Upper lobe of left lung (tissue), 4 donors: ENCODE measurements at regions not wholly inside any gene's neighbourhood (a gene's known extent, or its start where the extent isn't known, plus 50 kb on each side); places are given as distances from the start of the nearest gene placed in this dataset.

Experiments
- EP300 ChIP-seq, 4 donors: sonication (generic); formaldehyde crosslinking; IDR thresholded peaks; one replicate each; pipeline ENCODE4 v1.5.1; 2017; ENCODE audit warnings: antibody characterized with exemption in 4 of 4, control low read depth in 2 of 4
- POLR2AphosphoS5 ChIP-seq, 2 donors: sonication (generic); formaldehyde crosslinking; IDR thresholded peaks; one replicate each; pipeline ENCODE4 v1.5.1; 2017; ENCODE audit warnings: antibody characterized with exemption in 2 of 2
- TF ChIP-seq, protein P1 (sequence below), 6 experiments: fragments of 450-650 bp in 4 of 6; fragments of 200-600 bp in 2 of 6; sonication (generic) in 2 of 6; IDR thresholded peaks; one replicate each; pipeline ENCODE4 v1.5.1; 2016 to 2019; ENCODE audit warnings: antibody characterized with exemption in 6 of 6

GRCh38 chr5:93279296-93279963 is 301.6 kb downstream of the NR2F1-AS1 start:
- TF ChIP-seq, protein P1, sequence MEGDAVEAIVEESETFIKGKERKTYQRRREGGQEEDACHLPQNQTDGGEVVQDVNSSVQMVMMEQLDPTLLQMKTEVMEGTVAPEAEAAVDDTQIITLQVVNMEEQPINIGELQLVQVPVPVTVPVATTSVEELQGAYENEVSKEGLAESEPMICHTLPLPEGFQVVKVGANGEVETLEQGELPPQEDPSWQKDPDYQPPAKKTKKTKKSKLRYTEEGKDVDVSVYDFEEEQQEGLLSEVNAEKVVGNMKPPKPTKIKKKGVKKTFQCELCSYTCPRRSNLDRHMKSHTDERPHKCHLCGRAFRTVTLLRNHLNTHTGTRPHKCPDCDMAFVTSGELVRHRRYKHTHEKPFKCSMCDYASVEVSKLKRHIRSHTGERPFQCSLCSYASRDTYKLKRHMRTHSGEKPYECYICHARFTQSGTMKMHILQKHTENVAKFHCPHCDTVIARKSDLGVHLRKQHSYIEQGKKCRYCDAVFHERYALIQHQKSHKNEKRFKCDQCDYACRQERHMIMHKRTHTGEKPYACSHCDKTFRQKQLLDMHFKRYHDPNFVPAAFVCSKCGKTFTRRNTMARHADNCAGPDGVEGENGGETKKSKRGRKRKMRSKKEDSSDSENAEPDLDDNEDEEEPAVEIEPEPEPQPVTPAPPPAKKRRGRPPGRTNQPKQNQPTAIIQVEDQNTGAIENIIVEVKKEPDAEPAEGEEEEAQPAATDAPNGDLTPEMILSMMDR (IDR thresholded peaks at IDR 0.05), result no peak
- TF ChIP-seq EP300 (IDR thresholded peaks at IDR 0.05) (no peak), POLR2AphosphoS5 (IDR thresholded peaks at IDR 0.05) (no peak)
